Heart right ventricle (tissue), 16 donors: ENCODE measurements at regions not wholly inside any gene's neighbourhood (a gene's known extent, or its start where the extent isn't known, plus 50 kb on each side); places are given as distances from the start of the nearest gene placed in this dataset.

ENCODE experiments used
- ATAC-seq, 8 donors: fragments of 200-7000 bp; cut with Tn5 transposase; one replicate each; pipeline ENCODE4 v1.9.1; 2020; ENCODE audit warnings: mild to moderate bottlenecking in 8 of 8, moderate library complexity in 8 of 8, moderate number of reproducible peaks in 1 of 8
- DNase-seq, 2 donors: peaks; one replicate each; pipeline ENCODE4 v3.0.0-alpha.2; 2020
- H3K27ac ChIP-seq, 10 donors: fragments of 200-600 bp; sonication (generic) in 2 of 10; one replicate each; pipeline versions ENCODE4 v1.5.0 to v1.8.0; 2020 to 2022; ENCODE audit warnings: mild to moderate bottlenecking in 3 of 10
- H3K27me3 ChIP-seq, 7 donors: fragments of 200-600 bp; one replicate each; pipeline ENCODE4 v1.8.0; 2021 to 2022; ENCODE audit warnings: mild to moderate bottlenecking in 2 of 7
- H3K36me3 ChIP-seq, 9 donors: fragments of 200-600 bp; sonication (generic) in 1 of 9; one replicate each; pipeline versions ENCODE4 v1.5.0 to v1.8.0; 2020 to 2022; ENCODE audit warnings: mild to moderate bottlenecking in 2 of 9
- H3K4me1 ChIP-seq, 9 donors: fragments of 200-600 bp; sonication (generic) in 1 of 9; one replicate each; pipeline versions ENCODE4 v1.5.0 to v1.8.0; 2020 to 2022; ENCODE audit warnings: mild to moderate bottlenecking in 4 of 9
- H3K4me3 ChIP-seq, 10 donors: fragments of 200-600 bp; sonication (generic) in 2 of 10; one replicate each; pipeline versions ENCODE4 v1.5.0 to v1.8.0; 2020 to 2022; ENCODE audit warnings: mild to moderate bottlenecking in 7 of 10, moderate library complexity in 2 of 10
- H3K9me3 ChIP-seq, 11 donors: fragments of 200-600 bp in 10 of 11; sonication (generic) in 2 of 11; one replicate each; pipeline versions ENCODE4 v1.5.0 to v1.8.0; 2013 to 2022; ENCODE audit warnings: mild to moderate bottlenecking in 2 of 11, control low read depth in 1 of 11, moderate library complexity in 1 of 11
- CTCF ChIP-seq, 9 donors: fragments of 200-600 bp; sonication (generic) in 2 of 9; IDR thresholded peaks; one replicate each; pipeline versions ENCODE4 v1.5.0 to v1.8.0; 2021 to 2022; ENCODE audit warnings: antibody characterized with exemption in 9 of 9, mild to moderate bottlenecking in 5 of 9, moderate library complexity in 1 of 9
- WGBS, 2 donors: extraction: QIAGEN DNeasy Blood & Tissue Kit; methylation state at CpG; one replicate each; pipeline ENCODE4 v1.1.7; 2013; ENCODE audit warnings: inconsistent platforms in 1 of 2; 5-methylcytosine and 5-hydroxymethylcytosine counted together
- intact Hi-C, 10 donors: fragments of 100-400 bp; cut with DNase I; formaldehyde crosslinking; loops; one replicate each; pipeline versions ENCODE4 v1.11.1 to v1.14.2; 2022
- donor health status: Arrhythmogenic right ventricular cardiomyopathy.
- donor health status: ischemic (EF 13 %, LVEDD 7.1; RV severe dilation, severe dysfunction).
- donor health status: healthy with polysubstance abuse.
- donor health status: DM: no; HTN: yes; CAD: no.
- donor health status: DM: no; HTN: no; CAD: no.
- donor health status: ischemic (EF 25% LVEDD 6.9; RV normal size, moderate dysfunction).
- donor health status: ischemic (EF 25% LVEDD 5.7; RV mildly dilated, moderate dysfunction).
- donor health status: healthy.
- donor health status: DM: yes; HTN: yes; CAD: no.
- donor health status: Ischemic cardiomyopathy.
- donor health status: ischemic (EF 35%, LVEDD 5.7; RV mildly dilated, moderate dysfunction).
- donor health status: nonischemic (EF 11% LVEDD 7.7; RV severe dilation, severe dysfunction).
- donor health status: DM: yes; HTN: yes; CAD: no.
- donor health status: PGD.
- donor health status: ischemic (EF 29% LVEDD 5.4; RV normal size, mild dysfunction).
- donor health status: nonischemic (EF 23%, LVEDD 6.1; RV moderate dilation, normal function).

DNA sequence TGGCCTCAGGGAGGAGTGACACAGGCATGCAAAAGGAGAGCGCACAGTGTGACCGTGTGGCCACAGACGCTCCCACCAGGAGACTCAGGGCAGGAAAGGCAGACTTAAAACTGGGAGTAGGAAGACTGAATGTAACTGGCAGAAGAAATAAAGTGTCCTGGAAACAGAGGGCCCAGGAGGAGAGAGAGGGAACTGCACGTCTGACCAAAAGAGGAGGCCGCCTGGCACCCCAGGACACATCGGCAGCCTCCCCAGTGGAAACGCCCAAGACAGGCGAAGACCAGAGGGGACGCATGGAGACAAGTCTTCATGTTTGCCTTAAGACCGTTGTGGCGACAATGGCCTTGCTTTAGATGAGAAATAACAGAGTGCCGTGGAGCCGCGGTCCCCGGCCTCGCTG lies 163.6 kb upstream of the ALKAL2 start:
- H3K4me1 ChIP-seq = no peaks in the 10 kb centered on the region
- WGBS, 2 donors = 91 to 94% methylated on average over 16 of the region's 16 CpGs
- no peaks in the 10 kb centered on the region for H3K9me3 ChIP-seq
- DNase-seq (no peak), ATAC-seq (no peak)
- intact Hi-C loops = no loop called here
- peaks cover 0 to 69% (median 31%) of the 10 kb centered on the region in 7 donors for H3K27me3 ChIP-seq
- no peak overlapping the region for H3K27ac ChIP-seq
- no peaks in the 10 kb centered on the region for H3K36me3 ChIP-seq
- no peak for TF ChIP-seq CTCF (IDR thresholded peaks at IDR 0.05)
- H3K4me3 ChIP-seq = no peak overlapping the region

DNA sequence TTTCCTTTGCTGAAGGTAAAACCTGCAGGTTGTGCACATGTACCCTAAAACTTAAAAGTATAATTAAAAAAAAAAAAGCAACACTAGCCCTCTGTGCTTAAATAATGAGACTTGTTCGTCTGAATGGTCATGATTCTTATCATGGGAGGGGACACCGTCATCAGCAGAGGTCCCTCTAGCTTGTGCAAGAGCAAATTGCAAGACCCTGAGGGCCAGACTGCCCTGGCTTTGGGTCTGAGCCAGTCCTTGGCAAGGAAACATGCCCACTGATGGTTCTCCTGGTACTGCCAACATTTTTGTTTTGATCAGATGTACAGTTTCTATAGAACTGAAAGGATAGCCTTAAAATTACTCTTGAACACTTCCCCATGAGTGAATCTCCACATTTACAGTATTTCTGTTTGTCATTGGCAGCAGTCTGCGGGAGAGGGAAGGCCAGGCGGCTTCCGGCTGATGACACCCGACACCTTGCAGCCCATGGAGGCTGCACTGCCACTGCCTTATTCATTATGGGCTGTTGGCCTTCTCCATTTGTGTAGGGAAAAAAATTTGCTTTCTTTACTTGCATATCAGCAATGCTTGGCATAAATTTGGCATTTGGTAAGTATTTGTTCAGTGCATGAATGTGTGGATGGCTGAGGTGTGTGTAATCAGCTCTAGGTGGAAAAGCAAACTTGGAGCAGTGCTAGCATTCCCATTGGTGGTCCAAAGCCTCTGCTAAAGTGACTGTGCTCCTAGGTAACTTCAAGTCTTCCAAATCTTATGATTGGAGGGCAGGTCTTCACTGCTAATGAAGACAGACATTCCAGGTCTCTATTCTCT lies 161.6 kb upstream of the ALKAL2 start:
- ATAC-seq (no peak), DNase-seq (no peak)
- peaks cover 0 to 52% (median 31%) of the 10 kb centered on the region in 7 donors for H3K27me3 ChIP-seq
- H3K36me3 ChIP-seq = no peaks in the 10 kb centered on the region
- H3K4me3 ChIP-seq = no peak overlapping the region
- no peak for TF ChIP-seq CTCF (IDR thresholded peaks at IDR 0.05)
- no peaks in the 10 kb centered on the region for H3K9me3 ChIP-seq
- no peaks in the 10 kb centered on the region for H3K4me1 ChIP-seq
- no peak overlapping the region for H3K27ac ChIP-seq
- intact Hi-C loops = no loop called here
- WGBS, 2 donors = 58 to 62% methylated on average over 6 of the region's 6 CpGs

DNA sequence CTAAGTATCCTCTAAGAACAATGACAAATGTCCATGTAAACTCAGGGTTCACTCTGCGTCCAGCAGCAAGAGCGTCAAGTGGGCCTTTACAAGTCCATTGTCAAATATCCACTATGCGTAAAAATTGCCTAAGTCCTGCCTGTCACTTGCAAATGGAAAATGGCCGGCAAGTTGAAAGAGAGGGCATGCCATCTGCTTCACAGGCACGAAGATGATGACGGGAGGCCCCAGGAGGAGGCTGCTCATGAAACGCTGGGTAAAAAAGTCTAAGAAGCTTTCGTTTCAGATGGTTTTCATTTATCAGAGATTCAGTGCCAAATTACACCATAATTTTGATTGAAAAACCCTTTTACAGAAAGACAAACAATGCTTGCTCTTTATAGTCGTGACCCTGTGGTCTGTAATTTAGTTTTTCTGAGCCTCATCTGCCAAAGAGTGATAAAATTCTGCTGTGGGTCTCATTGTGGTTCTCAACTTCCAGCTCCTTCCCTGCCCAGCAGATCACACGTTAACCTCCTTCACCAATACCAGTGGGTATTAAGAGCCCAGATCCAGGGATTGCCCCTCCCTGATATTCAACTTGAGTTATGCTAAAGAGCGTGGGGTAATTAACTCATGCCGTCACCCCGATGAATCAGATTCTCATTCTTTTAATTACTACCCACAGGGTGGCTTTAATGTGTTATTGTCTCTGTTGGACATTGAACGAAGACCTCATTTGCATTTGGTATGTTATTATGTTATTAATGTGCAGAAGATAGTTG lies 160.2 kb upstream of the ALKAL2 start:
- ATAC-seq = no peak
- H3K9me3 ChIP-seq = no peaks in the 10 kb centered on the region
- H3K27me3 ChIP-seq = peaks cover 0 to 45% (median 27%) of the 10 kb centered on the region in 7 donors
- intact Hi-C loops = no loop called here
- 81 to 82% methylated on average over 14 of the region's 14 CpGs for WGBS, 2 donors
- no peak overlapping the region for H3K27ac ChIP-seq
- DNase-seq = no peak
- H3K36me3 ChIP-seq = no peaks in the 10 kb centered on the region
- no peak for TF ChIP-seq CTCF (IDR thresholded peaks at IDR 0.05)
- H3K4me1 ChIP-seq = no peaks in the 10 kb centered on the region
- H3K4me3 ChIP-seq = no peak overlapping the region

DNA sequence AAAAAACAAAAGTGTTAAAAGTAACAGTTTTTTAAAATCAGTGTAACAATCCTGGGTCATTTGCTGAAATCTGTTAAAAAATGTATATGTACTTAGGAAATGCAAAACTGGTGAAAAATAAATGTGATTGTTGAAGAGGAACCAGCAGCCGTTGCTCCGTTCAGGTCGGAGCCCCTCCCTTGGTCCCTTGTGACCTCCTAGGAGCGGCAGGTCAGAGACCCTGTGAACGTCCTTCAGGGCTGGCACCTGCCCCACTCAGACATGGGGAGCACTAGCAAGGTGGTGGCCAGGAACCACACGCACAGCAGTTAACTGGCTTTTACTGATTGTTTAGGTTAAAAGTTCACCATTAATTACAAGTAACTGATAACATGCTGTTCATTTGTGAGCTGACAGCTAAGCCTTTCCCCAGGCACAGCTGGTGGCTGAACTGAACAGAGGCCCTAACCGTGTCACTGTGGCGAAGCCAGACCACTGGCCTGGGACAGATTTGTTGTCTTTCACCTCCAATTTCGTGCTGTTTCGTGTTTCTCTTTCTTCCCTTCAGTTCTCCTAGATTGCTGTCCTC lies 159.2 kb upstream of the ALKAL2 start:
- Histone ChIP-seq H3K27me3 (peaks cover 0 to 43% (median 19%) of the 10 kb centered on the region in 7 donors), H3K4me1 (no peaks in the 10 kb centered on the region), H3K27ac (no peak overlapping the region), H3K9me3 (no peaks in the 10 kb centered on the region), H3K4me3 (no peak overlapping the region), H3K36me3 (no peaks in the 10 kb centered on the region)
- WGBS, 2 donors = 38 to 48% methylated on average over 10 of the region's 10 CpGs
- TF ChIP-seq CTCF (IDR thresholded peaks at IDR 0.05) = no peak
- ATAC-seq (no peak), DNase-seq (no peak)
- intact Hi-C loops = no loop called here
